GM19238 (cell line): ENCODE measurements at regions not wholly inside any gene's neighbourhood (a gene's known extent, or its start where the extent isn't known, plus 50 kb on each side); places are given as distances from the start of the nearest gene placed in this dataset.
"Not testable (repeated sequence)": the region's sequence is repeated elsewhere in the genome, so short reads cannot be mapped to it uniquely, and the experiment has no call there.

Experiments used
- DNase-seq: peaks from one replicate; pipeline ENCODE4 v3.0.0; 2011; ENCODE audit warnings: low spot score; ENCODE audit not compliant: insufficient read length

- DNase-seq: no peak
Measured at GRCh38 chr4:128454881-128455280, 167.3 kb upstream of the PGRMC2 start.

- DNase-seq: peak; percentile 75
Measured at GRCh38 chr4:128454281-128454871, 166.8 kb upstream of the PGRMC2 start.

- no peak for DNase-seq
Measured at GRCh38 chr4:128452415-128452814, 164.8 kb upstream of the PGRMC2 start.

GRCh38 chr4:128451270-128451905 is 163.8 kb upstream of the PGRMC2 start:
- no peak for DNase-seq

- no peak for DNase-seq
Measured at GRCh38 chr4:128450326-128451120, 162.9 kb upstream of the PGRMC2 start.

- DNase-seq: no peak
Measured at GRCh38 chr4:128449251-128449650, 161.6 kb upstream of the PGRMC2 start.

GRCh38 chr4:128444544-128445302 is 157.1 kb upstream of the PGRMC2 start:
- no peak for DNase-seq

- DNase-seq: no peak
Measured at GRCh38 chr4:128440923-128441322, 153.3 kb upstream of the PGRMC2 start.

- DNase-seq: not testable (repeated sequence)
Measured at GRCh38 chr4:128437023-128437422, 149.4 kb upstream of the PGRMC2 start.

GRCh38 chr4:128429023-128429613 is 141.5 kb upstream of the PGRMC2 start:
- DNase-seq: not testable (repeated sequence)

- no peak for DNase-seq
Measured at GRCh38 chr4:128428397-128428796, 140.8 kb upstream of the PGRMC2 start.

GRCh38 chr4:128427832-128428366 is 140.3 kb upstream of the PGRMC2 start:
- DNase-seq: no peak

GRCh38 chr4:128424527-128425497 is 137.2 kb upstream of the PGRMC2 start:
- DNase-seq: no peak

GRCh38 chr4:128422296-128422695 is 134.7 kb upstream of the PGRMC2 start:
- DNase-seq: not testable (repeated sequence)

- DNase-seq: no peak
Measured at GRCh38 chr4:128416921-128417320, 129.3 kb upstream of the PGRMC2 start.

GRCh38 chr4:128410037-128410436 is 122.4 kb upstream of the PGRMC2 start:
- DNase-seq: no peak

GRCh38 chr4:128403586-128403985 is 116.0 kb upstream of the PGRMC2 start:
- DNase-seq: no peak

GRCh38 chr4:128394778-128395177 is 107.2 kb upstream of the PGRMC2 start:
- no peak for DNase-seq

GRCh38 chr4:128393101-128393704 is 105.6 kb upstream of the PGRMC2 start:
- DNase-seq: no peak
